SK-N-SH (cell line): ENCODE measurements at regions not wholly inside any gene's neighbourhood (a gene's known extent, or its start where the extent isn't known, plus 50 kb on each side); places are given as distances from the start of the nearest gene placed in this dataset.

Experiments used
- CTCF ChIA-PET: fragments of 300-600, 350-600 bp; formaldehyde crosslinking; extraction: SDS; loops from one replicate; lab custom pipeline; 2021; lab: Yijun Ruan, JAX
- POLR2A ChIA-PET: fragments of 350-600 bp; sonication (Branson Sonifier 250); formaldehyde crosslinking; extraction: SDS; loops from one replicate; lab custom pipeline; 2020; ENCODE audit warnings: antibody characterized with exemption, inconsistent platforms; lab: Yijun Ruan, JAX
- DNase-seq: peaks from one replicate; pipeline ENCODE4 v3.0.0; 2012
- H2AFZ ChIP-seq: fragments of 200-600 bp; sonication (generic); 2 replicates; pipeline ENCODE4 v1.8.1; 2016; ENCODE audit warnings: antibody characterized with exemption, mild to moderate bottlenecking, low read depth
- H3F3A ChIP-seq: fragments of 200-600 bp; sonication (generic); replicated peaks from 2 replicates; pipeline ENCODE3; 2016; ENCODE audit warnings: antibody characterized with exemption, mild to moderate bottlenecking; ENCODE audit not compliant: insufficient read depth
- H3K27ac ChIP-seq, 2 experiments: fragments of 200-500 bp in 1 of 2; fragments of 200-600 bp in 1 of 2; sonication (Bioruptor generic) in 1 of 2; sonication (generic), shearing (Covaris generic) in 1 of 2; 2 replicates each; pipeline versions ENCODE4 v1.5.1 to v1.6.1; 2014 to 2016; ENCODE audit warnings: low read depth in 2 of 2, inconsistent platforms in 1 of 2, low read length in 1 of 2, mild to moderate bottlenecking in 1 of 2, mixed read lengths in 1 of 2
- H3K27me3 ChIP-seq: fragments of 200-600 bp; sonication (generic), shearing (Covaris generic); 2 replicates; pipeline ENCODE4 v1.6.1; 2016; ENCODE audit warnings: mixed run types; ENCODE audit not compliant: insufficient read depth
- H3K36me3 ChIP-seq, 2 experiments: fragments of 200-500 bp in 1 of 2; fragments of 200-600 bp in 1 of 2; sonication (Bioruptor generic) in 1 of 2; sonication (generic) in 1 of 2; replicated peaks in 1 of 2; 2 replicates each; pipeline versions ENCODE3 to v1.5.1; 2014 to 2016; ENCODE audit warnings: low read length in 1 of 2, mild to moderate bottlenecking in 1 of 2; ENCODE audit not compliant: insufficient read depth in 2 of 2, control insufficient read depth in 1 of 2
- H3K4me1 ChIP-seq, 2 experiments: fragments of 200-500 bp in 1 of 2; fragments of 200-600 bp in 1 of 2; sonication (Bioruptor generic) in 1 of 2; sonication (generic), shearing (Covaris generic) in 1 of 2; 2 replicates each; pipeline versions ENCODE4 v1.5.1 to v1.6.1; 2014 to 2016; ENCODE audit warnings: low read depth in 1 of 2, low read length in 1 of 2, mixed run types in 1 of 2; ENCODE audit not compliant: insufficient read depth in 2 of 2, control insufficient read depth in 1 of 2
- H3K4me2 ChIP-seq: fragments of 200-600 bp; sonication (generic), shearing (Covaris generic); 2 replicates; pipeline ENCODE4 v1.6.1; 2017; ENCODE audit warnings: mixed run types
- H3K4me3 ChIP-seq, 2 experiments: fragments of 200-500 bp in 1 of 2; fragments of 200-600 bp in 1 of 2; sonication (Bioruptor generic) in 1 of 2; sonication (generic), shearing (Covaris generic) in 1 of 2; 2 replicates each; pipeline versions ENCODE4 v1.5.1 to v1.8.1; 2014 to 2016; ENCODE audit warnings: low read depth in 2 of 2, inconsistent platforms in 1 of 2, low read length in 1 of 2, mild to moderate bottlenecking in 1 of 2, mixed read lengths in 1 of 2, moderate library complexity in 1 of 2
- H3K79me2 ChIP-seq: fragments of 200-600 bp; sonication (generic); 2 replicates; pipeline ENCODE4 v1.8.1; 2017; ENCODE audit warnings: mild to moderate bottlenecking; ENCODE audit not compliant: insufficient read depth
- H3K9ac ChIP-seq: fragments of 200-600 bp; sonication (generic); 2 replicates; pipeline ENCODE4 v1.6.1; 2017; ENCODE audit warnings: mixed run types
- H3K9me2 ChIP-seq: fragments of 200-600 bp; sonication (generic); 2 replicates; pipeline ENCODE4 v1.6.1; 2017; ENCODE audit warnings: mixed run types
- H3K9me3 ChIP-seq: fragments of 200-600 bp; sonication (generic); 2 replicates; pipeline ENCODE4 v1.6.1; 2017; ENCODE audit warnings: mixed run types, mild to moderate bottlenecking, moderate library complexity
- H4K20me1 ChIP-seq: fragments of 200-600 bp; sonication (generic); 2 replicates; pipeline ENCODE4 v1.6.1; 2017; ENCODE audit warnings: mild to moderate bottlenecking, mixed run types; ENCODE audit not compliant: insufficient read depth
- CHD2 ChIP-seq: fragments of 150-350 bp; IDR thresholded peaks from 2 replicates; pipeline ENCODE4 v1.6.1; 2018; ENCODE audit warnings: low read length; ENCODE audit not compliant: partially characterized antibody
- ELF1 ChIP-seq: IDR thresholded peaks from 2 replicates; pipeline ENCODE4 v1.4.0; 2012
- EP300 ChIP-seq, 2 experiments: IDR thresholded peaks; 2 replicates each; pipeline versions ENCODE4 v1.4.0 to v1.6.1; 2012; ENCODE audit warnings: borderline replicate concordance in 1 of 2, low read depth in 1 of 2, low read length in 1 of 2
- FOSL2 ChIP-seq: IDR thresholded peaks from 2 replicates; pipeline ENCODE4 v1.4.0; 2012; ENCODE audit warnings: low read depth, mild to moderate bottlenecking, moderate library complexity, borderline replicate concordance
- FOXM1 ChIP-seq: IDR thresholded peaks from 2 replicates; pipeline ENCODE4 v1.4.0; 2012; ENCODE audit warnings: low read depth, mild to moderate bottlenecking
- GABPA ChIP-seq: IDR thresholded peaks from 2 replicates; pipeline ENCODE4 v1.4.0; 2012; ENCODE audit warnings: low read depth, mild to moderate bottlenecking
- GATA2 ChIP-seq: sonication (generic); formaldehyde crosslinking; IDR thresholded peaks from 2 replicates; pipeline ENCODE4 v1.5.0; 2020; ENCODE audit warnings: mild to moderate bottlenecking, missing genetic modification reagents
- JUND ChIP-seq: IDR thresholded peaks from 2 replicates; pipeline ENCODE4 v1.4.0; 2012
- MEF2A ChIP-seq: IDR thresholded peaks from 2 replicates; pipeline ENCODE4 v1.4.0; 2012; ENCODE audit warnings: low read depth, borderline replicate concordance
- MXI1 ChIP-seq: IDR thresholded peaks from 2 replicates; pipeline ENCODE4 v1.6.1; 2012; ENCODE audit warnings: mild to moderate bottlenecking, low read depth, low read length, improper control_type of control experiment
- NRF1 ChIP-seq: IDR thresholded peaks from 2 replicates; pipeline ENCODE4 v1.6.1; 2012; ENCODE audit warnings: low read depth, mild to moderate bottlenecking, low read length
- RAD21 ChIP-seq: IDR thresholded peaks from 2 replicates; pipeline ENCODE4 v1.6.1; 2012; ENCODE audit warnings: mild to moderate bottlenecking, low read length
- RCOR1 ChIP-seq: fragments of 150-350 bp; IDR thresholded peaks from 2 replicates; pipeline ENCODE4 v1.6.1; 2017; ENCODE audit warnings: antibody characterized with exemption, low read length
- REST ChIP-seq: IDR thresholded peaks from 2 replicates; pipeline ENCODE4 v1.6.1; 2012; ENCODE audit warnings: mild to moderate bottlenecking, low read depth, low read length, moderate library complexity
- RFX5 ChIP-seq: IDR thresholded peaks from 2 replicates; pipeline ENCODE4 v1.6.1; 2012; ENCODE audit warnings: mild to moderate bottlenecking, improper control_type of control experiment, low read length
- RXRA ChIP-seq: IDR thresholded peaks from 2 replicates; pipeline ENCODE4 v1.4.0; 2012; ENCODE audit warnings: low read depth, mild to moderate bottlenecking, borderline replicate concordance
- SIN3A ChIP-seq: IDR thresholded peaks from 2 replicates; pipeline ENCODE4 v1.6.1; 2012; ENCODE audit warnings: low read depth, mild to moderate bottlenecking, low read length, moderate library complexity, borderline replicate concordance
- TAF1 ChIP-seq: IDR thresholded peaks from 2 replicates; pipeline ENCODE4 v1.6.1; 2012; ENCODE audit warnings: low read depth, mild to moderate bottlenecking, low read length, moderate library complexity, borderline replicate concordance
- TCF12 ChIP-seq: IDR thresholded peaks from 2 replicates; pipeline ENCODE4 v1.4.0; 2012
- TEAD4 ChIP-seq: IDR thresholded peaks from 2 replicates; pipeline ENCODE4 v1.4.0; 2012; ENCODE audit warnings: mild to moderate bottlenecking, borderline replicate concordance; ENCODE audit not compliant: insufficient read depth
- WGBS: methylation state at CpG from one replicate; pipeline ENCODE4 v1.1.6; 2017; ENCODE audit warnings: low lambda C conversion rate; 5-methylcytosine and 5-hydroxymethylcytosine counted together
- TF ChIP-seq, protein P1 (sequence below): fragments of 200-600 bp; sonication (generic); IDR thresholded peaks from 2 replicates; pipeline ENCODE4 v1.6.1; 2017; ENCODE audit warnings: antibody characterized with exemption, mild to moderate bottlenecking, moderate library complexity
- TF ChIP-seq, protein P2 (sequence below): IDR thresholded peaks from 2 replicates; pipeline ENCODE4; 2012

- ChIA-PET POLR2A (no interaction called here), CTCF (interaction anchor here (0.7 to 1.5 kb wide), 3 partner anchors 12 to 137 kb away, joined by 3 to 4 read pairs (median 3); no protein-coding TSS in a partner anchor)
- 91% methylated on average over 11 of the region's 11 CpGs for WGBS
- no peaks in the 10 kb centered on the region for H3K36me3 ChIP-seq
- DNase-seq, result no peak
- H3K27ac ChIP-seq, result no peak overlapping the region
- H3K27me3 ChIP-seq, result no peaks in the 10 kb centered on the region
- TF ChIP-seq NRF1 (no peak), CHD2 (no peak), MEF2A (no peak), TAF1 (no peak), TCF12 (no peak), REST (no peak), GATA2 (CRISPR knock-in tag) (no peak), EP300 (IDR thresholded peaks at IDR 0.05; ENCODE audit: borderline replicate concordance in 1 of 2, low read depth in 1 of 2, low read length in 1 of 2) (no peak), FOSL2 (no peak), TEAD4 (no peak)
- H3K4me3 ChIP-seq, result no peak overlapping the region
- no peaks in the 10 kb centered on the region for H4K20me1 ChIP-seq
- no peaks in the 10 kb centered on the region for H3K79me2 ChIP-seq
- no peak overlapping the region for H3K4me2 ChIP-seq
- H3F3A ChIP-seq, result peaks cover 25% of the 10 kb centered on the region
- H2AFZ ChIP-seq, result no peak overlapping the region
- H3K9ac ChIP-seq, result no peak overlapping the region
- H3K9me2 ChIP-seq, result no peaks in the 10 kb centered on the region
- peaks cover 24 to 25% of the 10 kb centered on the region in 2 experiments for H3K4me1 ChIP-seq
- H3K9me3 ChIP-seq, result peaks cover 3% of the 10 kb centered on the region; the same call in 1 of the 2 replicates
These were observed 68.9 kb upstream of the SLC22A16 start for GRCh38 chr6:110545081-110545872.

DNA sequence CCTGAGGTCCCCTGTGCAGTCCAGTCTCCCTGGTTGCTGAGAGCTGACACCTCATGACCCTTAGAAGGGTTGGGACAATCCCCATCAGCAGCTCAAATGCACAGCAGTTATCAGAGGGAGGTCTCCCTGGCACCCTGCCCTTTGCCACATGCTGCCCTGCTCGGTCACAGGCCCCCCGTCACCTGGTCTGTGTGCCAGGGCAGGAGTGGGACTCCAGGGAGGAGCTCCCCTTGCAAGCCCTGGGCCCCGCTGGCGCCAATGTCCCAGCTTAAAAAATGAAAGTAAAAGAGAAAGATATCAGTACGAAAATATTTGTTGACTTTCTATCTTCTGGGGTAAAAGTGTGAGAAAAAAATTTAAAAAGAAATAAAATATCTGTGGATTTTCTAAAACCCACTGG lies 68.1 kb upstream of the SLC22A16 start:
- no peak overlapping the region for H3K27ac ChIP-seq
- H3K79me2 ChIP-seq, result no peaks in the 10 kb centered on the region
- POLR2A ChIA-PET, result no interaction called here
- H4K20me1 ChIP-seq, result no peaks in the 10 kb centered on the region
- no peaks in the 10 kb centered on the region for H3K9me2 ChIP-seq
- no peaks in the 10 kb centered on the region for H3K36me3 ChIP-seq
- WGBS, result 91% methylated on average over 5 of the region's 5 CpGs
- H3F3A ChIP-seq, result peaks cover 30% of the 10 kb centered on the region
- no peak for DNase-seq
- CTCF ChIA-PET, result interaction anchor here (0.7 to 1.5 kb wide), 2 partner anchors 11 to 16 kb away, joined by 3 read pairs; no protein-coding TSS in a partner anchor
- peaks cover 24 to 25% of the 10 kb centered on the region in 2 experiments for H3K4me1 ChIP-seq
- no peak overlapping the region for H3K9ac ChIP-seq
- H3K4me3 ChIP-seq, result no peak overlapping the region
- no peak overlapping the region for H3K4me2 ChIP-seq
- H3K27me3 ChIP-seq, result no peaks in the 10 kb centered on the region
- H2AFZ ChIP-seq, result no peak overlapping the region
- H3K9me3 ChIP-seq, result peaks cover 3% of the 10 kb centered on the region; the same call in 1 of the 2 replicates
- TF ChIP-seq, protein P1, sequence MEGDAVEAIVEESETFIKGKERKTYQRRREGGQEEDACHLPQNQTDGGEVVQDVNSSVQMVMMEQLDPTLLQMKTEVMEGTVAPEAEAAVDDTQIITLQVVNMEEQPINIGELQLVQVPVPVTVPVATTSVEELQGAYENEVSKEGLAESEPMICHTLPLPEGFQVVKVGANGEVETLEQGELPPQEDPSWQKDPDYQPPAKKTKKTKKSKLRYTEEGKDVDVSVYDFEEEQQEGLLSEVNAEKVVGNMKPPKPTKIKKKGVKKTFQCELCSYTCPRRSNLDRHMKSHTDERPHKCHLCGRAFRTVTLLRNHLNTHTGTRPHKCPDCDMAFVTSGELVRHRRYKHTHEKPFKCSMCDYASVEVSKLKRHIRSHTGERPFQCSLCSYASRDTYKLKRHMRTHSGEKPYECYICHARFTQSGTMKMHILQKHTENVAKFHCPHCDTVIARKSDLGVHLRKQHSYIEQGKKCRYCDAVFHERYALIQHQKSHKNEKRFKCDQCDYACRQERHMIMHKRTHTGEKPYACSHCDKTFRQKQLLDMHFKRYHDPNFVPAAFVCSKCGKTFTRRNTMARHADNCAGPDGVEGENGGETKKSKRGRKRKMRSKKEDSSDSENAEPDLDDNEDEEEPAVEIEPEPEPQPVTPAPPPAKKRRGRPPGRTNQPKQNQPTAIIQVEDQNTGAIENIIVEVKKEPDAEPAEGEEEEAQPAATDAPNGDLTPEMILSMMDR, result no peak
- TF ChIP-seq MXI1, result no peak
- no peak for TF ChIP-seq GABPA
- TF ChIP-seq TCF12, result no peak
- no peak for TF ChIP-seq ELF1
- no peak for TF ChIP-seq SIN3A
- TF ChIP-seq NRF1, result no peak
- TF ChIP-seq FOSL2, result no peak
- TF ChIP-seq, protein P2, sequence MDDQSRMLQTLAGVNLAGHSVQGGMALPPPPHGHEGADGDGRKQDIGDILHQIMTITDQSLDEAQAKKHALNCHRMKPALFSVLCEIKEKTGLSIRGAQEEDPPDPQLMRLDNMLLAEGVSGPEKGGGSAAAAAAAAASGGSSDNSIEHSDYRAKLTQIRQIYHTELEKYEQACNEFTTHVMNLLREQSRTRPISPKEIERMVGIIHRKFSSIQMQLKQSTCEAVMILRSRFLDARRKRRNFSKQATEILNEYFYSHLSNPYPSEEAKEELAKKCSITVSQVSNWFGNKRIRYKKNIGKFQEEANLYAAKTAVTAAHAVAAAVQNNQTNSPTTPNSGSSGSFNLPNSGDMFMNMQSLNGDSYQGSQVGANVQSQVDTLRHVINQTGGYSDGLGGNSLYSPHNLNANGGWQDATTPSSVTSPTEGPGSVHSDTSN, result no peak
- no peak for TF ChIP-seq RFX5
- no peak for TF ChIP-seq RCOR1
- TF ChIP-seq TAF1, result no peak
- TF ChIP-seq MEF2A, result no peak
- no peak for TF ChIP-seq FOXM1
- no peak for TF ChIP-seq RAD21
- TF ChIP-seq JUND, result no peak
- TF ChIP-seq RXRA, result no peak
